Tibial nerve (tissue), 4 donors: ENCODE measurements at regions not wholly inside any gene's neighbourhood (a gene's known extent, or its start where the extent isn't known, plus 50 kb on each side); places are given as distances from the start of the nearest gene placed in this dataset.

Source experiments
- DNase-seq, 2 donors: peaks; one replicate each; pipeline ENCODE4 v3.0.0-alpha.2; 2019; ENCODE audit warnings: low spot score in 2 of 2
- H3K27ac ChIP-seq, 4 donors: fragments of 200-600 bp; sonication (generic) in 3 of 4; one replicate each; pipeline ENCODE4 v1.5.1; 2017 to 2019; ENCODE audit warnings: mild to moderate bottlenecking in 1 of 4
- H3K27me3 ChIP-seq, 2 donors: fragments of 200-600 bp; sonication (generic) in 1 of 2; one replicate each; pipeline versions ENCODE4 v1.5.1 to v1.6.0; 2017 to 2019
- H3K36me3 ChIP-seq, 3 donors: fragments of 200-600 bp; sonication (generic); one replicate each; pipeline ENCODE4 v1.5.1; 2018 to 2019
- H3K4me1 ChIP-seq, 4 donors: fragments of 200-600 bp; sonication (generic) in 3 of 4; one replicate each; pipeline ENCODE4 v1.5.1; 2017 to 2019
- H3K4me3 ChIP-seq, 4 donors: fragments of 200-600 bp; sonication (generic) in 3 of 4; one replicate each; pipeline ENCODE4 v1.5.1; 2017 to 2019; ENCODE audit warnings: mild to moderate bottlenecking in 1 of 4, moderate library complexity in 1 of 4
- H3K9me3 ChIP-seq, 4 donors: fragments of 200-600 bp; sonication (generic) in 3 of 4; one replicate each; pipeline ENCODE4 v1.5.1; 2017 to 2019
- CTCF ChIP-seq, 5 experiments: fragments of 200-600 bp in 3 of 5; fragments of 450-650 bp in 2 of 5; sonication (generic) in 3 of 5; IDR thresholded peaks; one replicate each; pipeline ENCODE4 v1.5.1; 2016 to 2019; ENCODE audit warnings: antibody characterized with exemption in 5 of 5, mild to moderate bottlenecking in 3 of 5, moderate library complexity in 2 of 5
- EP300 ChIP-seq, 2 donors: sonication (generic); formaldehyde crosslinking; IDR thresholded peaks; one replicate each; pipeline ENCODE4 v1.6.1; 2017; ENCODE audit warnings: antibody characterized with exemption in 2 of 2, mild to moderate bottlenecking in 1 of 2
- POLR2A ChIP-seq, 2 donors: fragments of 450-650 bp; IDR thresholded peaks; one replicate each; pipeline ENCODE4 v1.6.1; 2017; ENCODE audit warnings: antibody characterized with exemption in 2 of 2, mild to moderate bottlenecking in 2 of 2, moderate library complexity in 2 of 2
- WGBS, 2 donors: methylation state at CpG; one replicate each; pipeline ENCODE4 v1.1.5; 2018; 5-methylcytosine and 5-hydroxymethylcytosine counted together

- Histone ChIP-seq H3K4me3 (no peak overlapping the region), H3K27me3 (no peaks in the 10 kb centered on the region), H3K36me3 (no peaks in the 10 kb centered on the region), H3K27ac (no peak overlapping the region), H3K9me3 (peaks cover 0 to 3% (median 0%) of the 10 kb centered on the region in 4 donors), H3K4me1 (no peaks in the 10 kb centered on the region)
- WGBS, 2 donors = 71 to 78% methylated on average over 1 of the region's 1 CpG
- DNase-seq = no peak
- TF ChIP-seq CTCF (IDR thresholded peaks at IDR 0.05) = no peak
- TF ChIP-seq POLR2A (IDR thresholded peaks at IDR 0.05) = no peak
- TF ChIP-seq EP300 (IDR thresholded peaks at IDR 0.05) = no peak
These were observed 258.4 kb upstream of the CACNA2D1 start for GRCh38 chr7:82701949-82702348.

GRCh38 chr7:82700741-82701140 is 257.2 kb upstream of the CACNA2D1 start:
- peaks cover 0 to 3% (median 0%) of the 10 kb centered on the region in 4 donors for H3K9me3 ChIP-seq
- no peaks in the 10 kb centered on the region for H3K4me1 ChIP-seq
- WGBS, 2 donors = 49 to 58% methylated on average over 2 of the region's 2 CpGs
- TF ChIP-seq POLR2A (IDR thresholded peaks at IDR 0.05) (no peak), CTCF (IDR thresholded peaks at IDR 0.05) (no peak), EP300 (IDR thresholded peaks at IDR 0.05) (no peak)
- H3K4me3 ChIP-seq = no peak overlapping the region
- H3K27ac ChIP-seq = no peak overlapping the region
- no peaks in the 10 kb centered on the region for H3K36me3 ChIP-seq
- DNase-seq = no peak
- no peaks in the 10 kb centered on the region for H3K27me3 ChIP-seq

GRCh38 chr7:82699773-82700186 is 256.2 kb upstream of the CACNA2D1 start:
- H3K4me1 ChIP-seq = no peaks in the 10 kb centered on the region

GRCh38 chr7:82697897-82698296 is 254.3 kb upstream of the CACNA2D1 start:
- H3K9me3 ChIP-seq = peaks cover 0 to 3% (median 0%) of the 10 kb centered on the region in 4 donors
- TF ChIP-seq POLR2A (IDR thresholded peaks at IDR 0.05) (no peak), EP300 (IDR thresholded peaks at IDR 0.05) (no peak), CTCF (IDR thresholded peaks at IDR 0.05) (no peak)
- WGBS, 2 donors = 40 to 49% methylated on average over 3 of the region's 3 CpGs
- H3K27me3 ChIP-seq = no peaks in the 10 kb centered on the region
- no peak overlapping the region for H3K4me3 ChIP-seq
- no peaks in the 10 kb centered on the region for H3K36me3 ChIP-seq
- H3K4me1 ChIP-seq = no peaks in the 10 kb centered on the region
- no peak overlapping the region for H3K27ac ChIP-seq
- no peak for DNase-seq

More at GRCh38 chr7:82699773-82700186, 256.2 kb upstream of the CACNA2D1 start:
- no peak for DNase-seq
- no peak overlapping the region for H3K27ac ChIP-seq
- no peaks in the 10 kb centered on the region for H3K36me3 ChIP-seq
- no peaks in the 10 kb centered on the region for H3K27me3 ChIP-seq
- 56 to 79% methylated on average over 3 of the region's 3 CpGs for WGBS, 2 donors
- no peak overlapping the region for H3K4me3 ChIP-seq
- no peak for TF ChIP-seq POLR2A (IDR thresholded peaks at IDR 0.05)
- peaks cover 0 to 3% (median 0%) of the 10 kb centered on the region in 4 donors for H3K9me3 ChIP-seq

GRCh38 chr7:82696631-82697030 is 253.1 kb upstream of the CACNA2D1 start:
- TF ChIP-seq EP300 (IDR thresholded peaks at IDR 0.05) = no peak
- TF ChIP-seq CTCF (IDR thresholded peaks at IDR 0.05) = no peak
- TF ChIP-seq POLR2A (IDR thresholded peaks at IDR 0.05) = no peak
- Histone ChIP-seq H3K36me3 (no peaks in the 10 kb centered on the region), H3K4me3 (no peak overlapping the region), H3K9me3 (peaks cover 0 to 3% (median 0%) of the 10 kb centered on the region in 4 donors), H3K27ac (no peak overlapping the region), H3K4me1 (no peaks in the 10 kb centered on the region), H3K27me3 (no peaks in the 10 kb centered on the region)
- 94 to 97% methylated on average over 3 of the region's 3 CpGs for WGBS, 2 donors
- DNase-seq = no peak

- Histone ChIP-seq H3K36me3 (no peaks in the 10 kb centered on the region), H3K9me3 (peaks cover 0 to 3% (median 0%) of the 10 kb centered on the region in 4 donors), H3K4me3 (no peak overlapping the region), H3K27me3 (no peaks in the 10 kb centered on the region), H3K27ac (no peak overlapping the region), H3K4me1 (no peaks in the 10 kb centered on the region)
- WGBS, 2 donors = 83 to 88% methylated on average over 5 of the region's 5 CpGs
- DNase-seq = no peak
- TF ChIP-seq POLR2A (IDR thresholded peaks at IDR 0.05) (no peak), CTCF (IDR thresholded peaks at IDR 0.05) (no peak), EP300 (IDR thresholded peaks at IDR 0.05) (no peak)
These were observed 250.4 kb upstream of the CACNA2D1 start for GRCh38 chr7:82694022-82694421.
